Natural killer cell (primary cell): ENCODE measurements at regions not wholly inside any gene's neighbourhood (a gene's known extent, or its start where the extent isn't known, plus 50 kb on each side); places are given as distances from the start of the nearest gene placed in this dataset.

Source experiments
- ATAC-seq, 3 donors: fragments of 150-1000 bp in 2 of 3; fragments of 200-7000 bp in 1 of 3; cut with Tn5 transposase; 1 replicate in 1 of 3; 2 replicates in 2 of 3; pipeline ENCODE4 v1.10.0; 2021; ENCODE audit warnings: mild to moderate bottlenecking in 2 of 3, moderate library complexity in 2 of 3
- DNase-seq, 2 donors: peaks; one replicate each; pipeline versions ENCODE4 v3.0.0 to v3.0.0-alpha.2; 2013 to 2021; ENCODE audit warnings: mixed read lengths in 1 of 2
- H3K27ac ChIP-seq: one replicate; pipeline ENCODE4 v1.5.1; 2013; ENCODE audit warnings: mild to moderate bottlenecking, low read length
- H3K27me3 ChIP-seq: one replicate; pipeline ENCODE4 v1.6.1; 2013; ENCODE audit warnings: low read length; ENCODE audit not compliant: control insufficient read depth, insufficient read depth
- H3K36me3 ChIP-seq: one replicate; pipeline ENCODE4 v1.6.1; 2013; ENCODE audit warnings: low read length; ENCODE audit not compliant: control insufficient read depth, insufficient read depth
- H3K4me1 ChIP-seq: one replicate; pipeline ENCODE4 v1.6.1; 2013; ENCODE audit warnings: low read length; ENCODE audit not compliant: control insufficient read depth, insufficient read depth
- H3K4me3 ChIP-seq: one replicate; pipeline ENCODE4 v1.5.1; 2013; ENCODE audit warnings: low read length
- H3K9me3 ChIP-seq: one replicate; pipeline ENCODE4 v1.6.1; 2013; ENCODE audit warnings: low read length; ENCODE audit not compliant: control insufficient read depth, insufficient read depth
- H3K27ac Mint-ChIP-seq, 2 donors: one replicate each; pipeline ENCODE4 v1.8.0; 2022; ENCODE audit warnings: mild to moderate bottlenecking in 2 of 2, mixed read lengths in 2 of 2, moderate library complexity in 1 of 2
- H3K27me3 Mint-ChIP-seq, 2 donors: one replicate each; pipeline ENCODE4 v1.8.0; 2022; ENCODE audit warnings: low read depth in 2 of 2, mixed read lengths in 2 of 2
- H3K36me3 Mint-ChIP-seq: one replicate; pipeline ENCODE4 v1.8.0; 2022; ENCODE audit warnings: mixed read lengths
- H3K4me1 Mint-ChIP-seq, 2 donors: one replicate each; pipeline ENCODE4 v1.8.0; 2022; ENCODE audit warnings: mixed read lengths in 2 of 2
- H3K4me3 Mint-ChIP-seq: one replicate; pipeline ENCODE4 v1.8.0; 2022; ENCODE audit warnings: mild to moderate bottlenecking, moderate library complexity, mixed read lengths
- H3K9me3 Mint-ChIP-seq, 2 donors: one replicate each; pipeline ENCODE4 v1.8.0; 2022; ENCODE audit warnings: mixed read lengths in 2 of 2
- CTCF ChIP-seq: fragments of 200-600 bp; IDR thresholded peaks from one replicate; pipeline ENCODE4 v1.8.0; 2022; ENCODE audit warnings: antibody characterized with exemption
- WGBS: methylation state at CpG from one replicate; pipeline ENCODE4 v1.1.7; 2013; ENCODE audit warnings: missing lambda C conversion rate; ENCODE audit not compliant: insufficient coverage; 5-methylcytosine and 5-hydroxymethylcytosine counted together
- intact Hi-C: fragments of 100-400 bp; cut with micrococcal nuclease; formaldehyde crosslinking; loops from one replicate; pipeline ENCODE4 v1.14.2; 2022

- no peak overlapping the region for H3K4me3 Mint-ChIP-seq
- ATAC-seq = no peak
- H3K4me3 ChIP-seq = no peak overlapping the region
- WGBS = 94% methylated on average over 3 of the region's 4 CpGs
- H3K4me1 Mint-ChIP-seq = no peaks in the 10 kb centered on the region
- no peak for TF ChIP-seq CTCF
- peaks cover 7% of the 10 kb centered on the region for H3K36me3 Mint-ChIP-seq
- DNase-seq = no peak
- H3K27me3 ChIP-seq = no peaks in the 10 kb centered on the region
- H3K9me3 Mint-ChIP-seq = peaks cover 4 to 5% of the 10 kb centered on the region in 2 donors
- peaks cover 4 to 5% of the 10 kb centered on the region in 2 donors for H3K27me3 Mint-ChIP-seq
- peaks cover 15% of the 10 kb centered on the region for H3K9me3 ChIP-seq
- intact Hi-C loops = no loop called here
- no peaks in the 10 kb centered on the region for H3K4me1 ChIP-seq
- H3K27ac Mint-ChIP-seq = no peak overlapping the region
- no peak overlapping the region for H3K27ac ChIP-seq
- no peaks in the 10 kb centered on the region for H3K36me3 ChIP-seq
Observed at GRCh38 chr18:10085416-10085815, 171.6 kb downstream of the VAPA start.

DNA sequence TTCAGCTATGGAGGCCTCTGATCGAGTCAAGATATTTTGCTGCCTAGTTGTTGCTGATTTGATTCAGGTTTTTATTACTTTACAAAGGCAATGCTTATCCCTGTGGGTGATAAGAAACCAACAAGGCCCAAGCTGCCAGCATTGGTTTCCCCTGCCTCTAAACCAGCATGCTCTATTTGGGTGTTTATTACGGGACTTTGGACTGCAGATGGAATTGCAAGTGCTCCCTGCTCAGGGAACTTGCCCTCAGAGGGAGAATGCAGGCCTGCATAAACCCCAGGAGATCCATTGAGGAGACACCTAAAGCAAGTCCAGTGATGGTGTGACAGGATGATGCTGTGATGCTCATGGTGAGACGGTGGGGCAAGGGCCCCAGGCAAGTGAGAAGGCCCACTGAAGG lies 172.1 kb downstream of the VAPA start:
- intact Hi-C loops = no loop called here
- WGBS = 93% methylated on average over 3 of the region's 3 CpGs
- H3K9me3 ChIP-seq = peaks cover 15% of the 10 kb centered on the region
- no peak for TF ChIP-seq CTCF
- Mint-ChIP-seq H3K27ac (no peak overlapping the region), H3K4me1 (no peaks in the 10 kb centered on the region), H3K27me3 (peaks cover 4 to 5% of the 10 kb centered on the region in 2 donors), H3K9me3 (peaks cover 4 to 5% of the 10 kb centered on the region in 2 donors), H3K4me3 (no peak overlapping the region), H3K36me3 (peaks cover 7% of the 10 kb centered on the region)
- no peak overlapping the region for H3K27ac ChIP-seq
- DNase-seq = no peak
- no peaks in the 10 kb centered on the region for H3K27me3 ChIP-seq
- no peak for ATAC-seq
- no peak overlapping the region for H3K4me3 ChIP-seq
- H3K36me3 ChIP-seq = no peaks in the 10 kb centered on the region
- no peaks in the 10 kb centered on the region for H3K4me1 ChIP-seq

- no peaks in the 10 kb centered on the region for H3K4me1 Mint-ChIP-seq
- TF ChIP-seq CTCF = no peak
- DNase-seq = no peak
- peaks cover 4 to 5% of the 10 kb centered on the region in 2 donors for H3K27me3 Mint-ChIP-seq
- H3K9me3 ChIP-seq = peaks cover 15% of the 10 kb centered on the region
- H3K4me3 ChIP-seq = no peak overlapping the region
- no peaks in the 10 kb centered on the region for H3K27me3 ChIP-seq
- H3K27ac Mint-ChIP-seq = no peak overlapping the region
- no peak for ATAC-seq
- 86% methylated on average over 13 of the region's 13 CpGs for WGBS
- no peak overlapping the region for H3K27ac ChIP-seq
- peaks cover 7% of the 10 kb centered on the region for H3K36me3 Mint-ChIP-seq
- H3K4me3 Mint-ChIP-seq = no peak overlapping the region
- peaks cover 4 to 5% of the 10 kb centered on the region in 2 donors for H3K9me3 Mint-ChIP-seq
- no peaks in the 10 kb centered on the region for H3K4me1 ChIP-seq
- intact Hi-C loops = no loop called here
- H3K36me3 ChIP-seq = no peaks in the 10 kb centered on the region
Observed at GRCh38 chr18:10086458-10087210, 172.8 kb downstream of the VAPA start.

GRCh38 chr18:10088734-10089133 lies 174.9 kb downstream of the VAPA start:
- Histone ChIP-seq H3K27ac (no peak overlapping the region), H3K27me3 (no peaks in the 10 kb centered on the region), H3K9me3 (peaks cover under 1% of the 10 kb centered on the region), H3K4me1 (no peaks in the 10 kb centered on the region), H3K4me3 (no peak overlapping the region), H3K36me3 (no peaks in the 10 kb centered on the region)
- H3K4me3 Mint-ChIP-seq = no peak overlapping the region
- no peak for TF ChIP-seq CTCF
- H3K4me1 Mint-ChIP-seq = no peaks in the 10 kb centered on the region
- no peaks in the 10 kb centered on the region for H3K9me3 Mint-ChIP-seq
- no peaks in the 10 kb centered on the region for H3K36me3 Mint-ChIP-seq
- 94% methylated on average over 3 of the region's 3 CpGs for WGBS
- peaks cover 4 to 5% of the 10 kb centered on the region in 2 donors for H3K27me3 Mint-ChIP-seq
- no peak overlapping the region for H3K27ac Mint-ChIP-seq
- no peak for DNase-seq
- intact Hi-C loops = no loop called here
- ATAC-seq = no peak
